ENCODE measurements at regions not wholly inside any gene's neighbourhood (a gene's known extent, or its start where the extent isn't known, plus 50 kb on each side); places are given as distances from the start of the nearest gene placed in this dataset.

DNA sequence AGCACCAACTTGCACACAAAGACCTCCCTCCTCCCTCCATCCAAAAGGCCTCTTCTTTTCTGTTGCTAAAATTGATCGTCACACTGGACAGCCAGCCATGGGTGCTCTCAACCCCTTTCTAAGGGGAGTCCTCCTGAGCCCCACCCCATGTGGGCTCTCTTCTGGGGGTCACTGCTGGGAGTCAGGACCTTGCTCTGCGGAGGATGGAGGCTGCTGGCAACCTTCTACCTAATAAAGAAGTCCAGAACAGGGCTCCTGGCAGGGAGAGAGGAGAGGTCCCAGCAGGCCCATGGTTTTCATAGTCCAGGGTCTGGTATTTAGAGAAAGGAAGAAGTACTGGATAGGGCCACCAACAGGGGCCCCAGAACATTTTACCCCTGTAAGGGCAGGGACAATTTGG is 67.6 kb upstream of the OTOS start:
- TF ChIP-seq, protein P1, sequence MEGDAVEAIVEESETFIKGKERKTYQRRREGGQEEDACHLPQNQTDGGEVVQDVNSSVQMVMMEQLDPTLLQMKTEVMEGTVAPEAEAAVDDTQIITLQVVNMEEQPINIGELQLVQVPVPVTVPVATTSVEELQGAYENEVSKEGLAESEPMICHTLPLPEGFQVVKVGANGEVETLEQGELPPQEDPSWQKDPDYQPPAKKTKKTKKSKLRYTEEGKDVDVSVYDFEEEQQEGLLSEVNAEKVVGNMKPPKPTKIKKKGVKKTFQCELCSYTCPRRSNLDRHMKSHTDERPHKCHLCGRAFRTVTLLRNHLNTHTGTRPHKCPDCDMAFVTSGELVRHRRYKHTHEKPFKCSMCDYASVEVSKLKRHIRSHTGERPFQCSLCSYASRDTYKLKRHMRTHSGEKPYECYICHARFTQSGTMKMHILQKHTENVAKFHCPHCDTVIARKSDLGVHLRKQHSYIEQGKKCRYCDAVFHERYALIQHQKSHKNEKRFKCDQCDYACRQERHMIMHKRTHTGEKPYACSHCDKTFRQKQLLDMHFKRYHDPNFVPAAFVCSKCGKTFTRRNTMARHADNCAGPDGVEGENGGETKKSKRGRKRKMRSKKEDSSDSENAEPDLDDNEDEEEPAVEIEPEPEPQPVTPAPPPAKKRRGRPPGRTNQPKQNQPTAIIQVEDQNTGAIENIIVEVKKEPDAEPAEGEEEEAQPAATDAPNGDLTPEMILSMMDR (conservative IDR thresholded peaks at IDR 0.05; ENCODE audit: low read depth, low read length) = no peak
- no peak for TF ChIP-seq EZH2phosphoT487 (IDR thresholded peaks at IDR 0.05; ENCODE audit: borderline replicate concordance, low read length)
